Nephron (organoid): ENCODE measurements at regions not wholly inside any gene's neighbourhood (a gene's known extent, or its start where the extent isn't known, plus 50 kb on each side); places are given as distances from the start of the nearest gene placed in this dataset.

ENCODE experiments used
- H3K27ac Mint-ChIP-seq, 3 experiments: 2 replicates each; pipeline ENCODE4 v1.8.0; 2020; ENCODE audit warnings: mixed read lengths in 3 of 3, mild to moderate bottlenecking in 2 of 3, moderate library complexity in 1 of 3
- H3K27me3 Mint-ChIP-seq: 2 replicates; pipeline ENCODE4 v1.8.0; 2021; ENCODE audit warnings: low read depth, mild to moderate bottlenecking, moderate library complexity, mixed read lengths
- H3K36me3 Mint-ChIP-seq: 2 replicates; pipeline ENCODE4 v1.8.0; 2020; ENCODE audit warnings: low read depth, mixed read lengths
- H3K4me1 Mint-ChIP-seq: 2 replicates; pipeline ENCODE4 v1.8.0; 2020; ENCODE audit warnings: mixed read lengths
- H3K4me3 Mint-ChIP-seq, 3 experiments: 2 replicates each; pipeline ENCODE4 v1.8.0; 2020; ENCODE audit warnings: mild to moderate bottlenecking in 3 of 3, mixed read lengths in 3 of 3, moderate library complexity in 2 of 3
- H3K9me3 Mint-ChIP-seq: 2 replicates; pipeline ENCODE4 v1.8.0; 2020; ENCODE audit warnings: mixed read lengths
- TF ChIP-seq, protein P1 (sequence below), 3 experiments: fragments of 200-600 bp; sonication (generic); IDR thresholded peaks; one replicate each; pipeline ENCODE4 v1.5.0; 2021; ENCODE audit warnings: antibody characterized with exemption in 3 of 3; ENCODE audit not compliant: unreplicated experiment in 3 of 3

DNA sequence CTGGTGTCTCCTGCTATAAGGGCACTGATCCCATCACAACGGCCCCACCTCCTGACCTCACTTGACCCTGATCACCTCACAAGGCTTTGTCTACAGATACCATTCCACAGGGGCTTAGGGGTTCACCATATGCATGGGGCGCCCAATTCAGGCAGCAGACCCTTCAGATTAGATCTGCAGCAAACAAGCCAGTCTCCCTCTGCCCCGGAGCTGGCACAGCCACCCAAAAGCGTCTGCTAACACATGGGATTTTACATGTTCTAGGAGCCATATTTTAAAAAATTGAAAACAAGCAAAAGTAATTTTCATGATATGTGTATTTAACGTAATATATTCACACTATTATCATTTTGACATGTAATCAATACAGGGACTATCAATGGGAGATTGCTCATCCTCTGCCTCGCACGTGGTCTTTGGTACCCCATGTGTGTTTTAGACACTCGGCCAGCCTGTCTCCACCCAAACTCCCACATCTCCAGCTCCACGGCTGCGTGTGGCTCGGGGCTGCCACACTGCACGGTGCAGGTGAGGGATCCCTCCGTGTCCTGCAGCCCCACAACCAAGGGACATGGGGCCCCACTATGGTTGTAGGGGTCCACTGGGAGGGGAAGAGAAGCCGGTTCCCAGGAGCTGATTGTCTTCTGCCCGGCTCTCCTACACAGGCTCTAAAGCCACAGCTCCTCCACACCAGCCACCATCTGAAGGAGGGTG lies 107.6 kb downstream of the RBFOX3 start:
- H3K4me1 Mint-ChIP-seq: peaks cover 10% of the 10 kb centered on the region
- H3K27ac Mint-ChIP-seq: no peak overlapping the region
- TF ChIP-seq, protein P1, sequence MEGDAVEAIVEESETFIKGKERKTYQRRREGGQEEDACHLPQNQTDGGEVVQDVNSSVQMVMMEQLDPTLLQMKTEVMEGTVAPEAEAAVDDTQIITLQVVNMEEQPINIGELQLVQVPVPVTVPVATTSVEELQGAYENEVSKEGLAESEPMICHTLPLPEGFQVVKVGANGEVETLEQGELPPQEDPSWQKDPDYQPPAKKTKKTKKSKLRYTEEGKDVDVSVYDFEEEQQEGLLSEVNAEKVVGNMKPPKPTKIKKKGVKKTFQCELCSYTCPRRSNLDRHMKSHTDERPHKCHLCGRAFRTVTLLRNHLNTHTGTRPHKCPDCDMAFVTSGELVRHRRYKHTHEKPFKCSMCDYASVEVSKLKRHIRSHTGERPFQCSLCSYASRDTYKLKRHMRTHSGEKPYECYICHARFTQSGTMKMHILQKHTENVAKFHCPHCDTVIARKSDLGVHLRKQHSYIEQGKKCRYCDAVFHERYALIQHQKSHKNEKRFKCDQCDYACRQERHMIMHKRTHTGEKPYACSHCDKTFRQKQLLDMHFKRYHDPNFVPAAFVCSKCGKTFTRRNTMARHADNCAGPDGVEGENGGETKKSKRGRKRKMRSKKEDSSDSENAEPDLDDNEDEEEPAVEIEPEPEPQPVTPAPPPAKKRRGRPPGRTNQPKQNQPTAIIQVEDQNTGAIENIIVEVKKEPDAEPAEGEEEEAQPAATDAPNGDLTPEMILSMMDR (IDR thresholded peaks at IDR 0.05; ENCODE audit: unreplicated experiment in 3 of 3): no peak
- no peak overlapping the region for H3K4me3 Mint-ChIP-seq
- H3K27me3 Mint-ChIP-seq: peaks cover 34% of the 10 kb centered on the region
- H3K9me3 Mint-ChIP-seq: peaks cover 3% of the 10 kb centered on the region
- no peaks in the 10 kb centered on the region for H3K36me3 Mint-ChIP-seq

DNA sequence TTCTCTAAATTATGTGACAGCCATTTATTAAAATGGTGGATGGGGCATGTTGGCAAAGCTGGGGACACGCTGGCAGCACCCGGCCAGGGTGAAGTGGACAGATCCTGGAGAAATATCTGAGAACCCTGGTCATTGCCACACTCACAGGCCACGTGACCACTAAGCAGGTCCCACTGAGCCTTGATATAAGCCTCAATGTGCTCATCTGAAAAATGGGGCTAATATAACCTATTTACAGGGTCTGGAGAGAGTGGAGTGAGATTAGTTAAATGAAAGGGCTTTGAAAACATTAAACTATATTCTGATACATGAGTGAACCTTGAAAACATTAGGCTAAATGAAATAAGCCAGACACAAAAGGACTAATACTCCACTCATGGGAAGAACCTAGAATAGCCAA lies 108.9 kb downstream of the RBFOX3 start:
- TF ChIP-seq, protein P1 (IDR thresholded peaks at IDR 0.05; ENCODE audit: unreplicated experiment in 3 of 3): no peak
- no peak overlapping the region for H3K27ac Mint-ChIP-seq
- H3K27me3 Mint-ChIP-seq: peaks cover 29% of the 10 kb centered on the region
- H3K4me1 Mint-ChIP-seq: peaks cover 10% of the 10 kb centered on the region
- H3K36me3 Mint-ChIP-seq: no peaks in the 10 kb centered on the region
- H3K4me3 Mint-ChIP-seq: no peak overlapping the region
- H3K9me3 Mint-ChIP-seq: peaks cover 3% of the 10 kb centered on the region

DNA sequence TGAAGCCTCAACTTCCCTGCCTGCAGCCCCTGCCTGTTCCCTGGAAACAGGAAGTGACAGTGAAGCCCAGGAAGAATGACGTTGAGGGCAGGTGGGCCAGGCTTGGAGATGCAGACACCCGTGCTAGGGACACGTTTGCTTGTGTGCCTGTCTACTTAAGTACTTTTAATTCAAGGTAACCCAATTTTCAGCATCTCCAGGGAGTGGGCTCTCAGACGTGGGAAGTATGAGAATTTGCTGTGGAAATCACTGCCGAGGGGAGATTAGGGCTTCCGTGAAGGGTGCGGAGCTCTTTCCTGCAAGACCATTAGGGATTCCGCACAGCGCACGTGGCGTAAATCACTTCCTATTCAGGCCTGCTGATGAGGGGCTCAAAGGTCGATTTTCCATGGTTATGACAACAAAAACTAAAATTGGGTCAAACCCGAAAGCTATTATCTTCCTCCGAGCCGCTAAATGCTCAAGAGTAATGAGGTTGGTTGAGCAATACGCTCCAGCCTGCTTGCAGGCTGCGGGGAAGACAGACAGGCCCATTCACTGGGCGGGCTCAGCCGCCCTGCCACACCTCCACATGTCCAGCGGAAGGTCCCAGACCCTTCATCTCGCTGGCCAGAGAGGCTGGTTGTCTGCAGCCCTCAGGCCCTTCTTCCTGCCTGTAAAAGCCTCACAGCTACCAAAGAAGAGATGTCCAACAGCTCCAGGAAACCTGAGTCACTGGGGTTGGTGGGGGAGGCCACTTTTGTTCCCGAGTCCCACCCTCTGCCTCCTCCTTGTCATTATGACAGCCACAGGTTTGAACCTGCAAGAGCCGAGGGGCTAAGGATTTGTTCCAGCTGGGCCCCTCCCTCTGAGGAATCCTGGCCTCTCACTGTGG lies 109.9 kb downstream of the RBFOX3 start:
- TF ChIP-seq, protein P1 (IDR thresholded peaks at IDR 0.05; ENCODE audit: unreplicated experiment in 3 of 3): no peak
- H3K36me3 Mint-ChIP-seq: no peaks in the 10 kb centered on the region
- H3K4me3 Mint-ChIP-seq: no peak overlapping the region
- H3K27ac Mint-ChIP-seq: no peak overlapping the region
- H3K9me3 Mint-ChIP-seq: peaks cover 3% of the 10 kb centered on the region
- peaks cover 10% of the 10 kb centered on the region for H3K4me1 Mint-ChIP-seq
- H3K27me3 Mint-ChIP-seq: peaks cover 29% of the 10 kb centered on the region

- TF ChIP-seq, protein P1 (IDR thresholded peaks at IDR 0.05; ENCODE audit: unreplicated experiment in 3 of 3): no peak
- H3K36me3 Mint-ChIP-seq: no peaks in the 10 kb centered on the region
- peaks cover 16% of the 10 kb centered on the region for H3K27me3 Mint-ChIP-seq
- H3K4me3 Mint-ChIP-seq: no peak overlapping the region
- H3K27ac Mint-ChIP-seq: no peak overlapping the region
- H3K9me3 Mint-ChIP-seq: no peaks in the 10 kb centered on the region
- H3K4me1 Mint-ChIP-seq: peaks cover 10% of the 10 kb centered on the region
These were observed 112.0 kb downstream of the RBFOX3 start for GRCh38 chr17:79498854-79499253.

- TF ChIP-seq, protein P1 (IDR thresholded peaks at IDR 0.05; ENCODE audit: unreplicated experiment in 3 of 3): no peak
- Mint-ChIP-seq H3K4me3 (no peak overlapping the region), H3K9me3 (peaks cover 3% of the 10 kb centered on the region), H3K36me3 (no peaks in the 10 kb centered on the region), H3K27ac (no peak overlapping the region), H3K4me1 (peaks cover 10% of the 10 kb centered on the region), H3K27me3 (peaks cover 16% of the 10 kb centered on the region)
These were observed 113.0 kb downstream of the RBFOX3 start for GRCh38 chr17:79497777-79498348.
